HG03439 (cell line): ENCODE measurements at regions not wholly inside any gene's neighbourhood (a gene's known extent, or its start where the extent isn't known, plus 50 kb on each side); places are given as distances from the start of the nearest gene placed in this dataset.

Experiments used
- ATAC-seq: cut with Tn5 transposase; IDR thresholded peaks from one replicate; pipeline ENCODE4 v1.9.1; 2021; ENCODE audit warnings: mild to moderate bottlenecking, moderate library complexity; ENCODE audit not compliant: unreplicated experiment

- ATAC-seq: no peak
Observed at GRCh38 chr10:36636879-36637278, 488.5 kb upstream of the ANKRD30A start.

GRCh38 chr10:36636285-36636839 is 489.0 kb upstream of the ANKRD30A start:
- ATAC-seq: no peak

GRCh38 chr10:36634916-36635315 is 490.5 kb upstream of the ANKRD30A start:
- ATAC-seq: no peak

GRCh38 chr10:36630267-36630666 is 495.1 kb upstream of the ANKRD30A start:
- ATAC-seq: no peak

GRCh38 chr10:36629476-36629875 is 495.9 kb upstream of the ANKRD30A start:
- no peak for ATAC-seq

- ATAC-seq: no peak
Observed at GRCh38 chr10:36624551-36625100, 500.8 kb upstream of the ANKRD30A start.

- no peak for ATAC-seq
Observed at GRCh38 chr10:36621346-36621745, 504.1 kb upstream of the ANKRD30A start.

GRCh38 chr10:36612436-36612835 is 513.0 kb upstream of the ANKRD30A start:
- ATAC-seq: no peak

GRCh38 chr10:36608866-36609265 is 516.5 kb upstream of the ANKRD30A start:
- ATAC-seq: no peak

GRCh38 chr10:36608251-36608650 is 517.1 kb upstream of the ANKRD30A start:
- no peak for ATAC-seq

- ATAC-seq: no peak
Observed at GRCh38 chr10:36606234-36606839, 519.1 kb upstream of the ANKRD30A start.

GRCh38 chr10:36604316-36604715 is 521.1 kb upstream of the ANKRD30A start:
- ATAC-seq: no peak

GRCh38 chr10:36603688-36604087 is 521.7 kb upstream of the ANKRD30A start:
- no peak for ATAC-seq

- ATAC-seq: no peak
Observed at GRCh38 chr10:36602374-36602773, 523.0 kb upstream of the ANKRD30A start.

GRCh38 chr10:36597756-36598320 is 527.6 kb upstream of the ANKRD30A start:
- no peak for ATAC-seq

GRCh38 chr10:36592964-36593363 is 532.4 kb upstream of the ANKRD30A start:
- no peak for ATAC-seq

- no peak for ATAC-seq
Observed at GRCh38 chr10:36591436-36591835, 534.0 kb upstream of the ANKRD30A start.

GRCh38 chr10:36583690-36584089 is 541.7 kb upstream of the ANKRD30A start:
- ATAC-seq: no peak

GRCh38 chr10:36581237-36581636 is 544.2 kb upstream of the ANKRD30A start:
- no peak for ATAC-seq

GRCh38 chr10:36578306-36578705 is 547.1 kb upstream of the ANKRD30A start:
- ATAC-seq: no peak

GRCh38 chr10:36577126-36577525 is 548.3 kb upstream of the ANKRD30A start:
- no peak for ATAC-seq

- no peak for ATAC-seq
Observed at GRCh38 chr10:36574207-36574606, 551.2 kb upstream of the ANKRD30A start.
